NB4 (cell line): ENCODE measurements at regions not wholly inside any gene's neighbourhood (a gene's known extent, or its start where the extent isn't known, plus 50 kb on each side); places are given as distances from the start of the nearest gene placed in this dataset.

Experiments used
- DNase-seq: peaks from one replicate; pipeline ENCODE4 v3.0.0; 2010; ENCODE audit warnings: low read depth
- H3K4me3 ChIP-seq: one replicate; pipeline ENCODE4 v1.5.1; 2011; ENCODE audit warnings: mild to moderate bottlenecking, low read depth, low read length, moderate library complexity
- CTCF ChIP-seq: IDR thresholded peaks from one replicate; pipeline ENCODE4 v1.5.1; 2012; ENCODE audit warnings: low read depth, low read length
- MAX ChIP-seq: IDR thresholded peaks from 2 replicates; pipeline ENCODE4 v1.6.1; 2011; ENCODE audit warnings: low read depth, low read length
- MYC ChIP-seq: IDR thresholded peaks from 2 replicates; pipeline ENCODE4 v1.6.1; 2011; ENCODE audit warnings: low read depth, low read length
- POLR2A ChIP-seq: IDR thresholded peaks from 2 replicates; pipeline ENCODE4 v1.6.1; 2011; ENCODE audit warnings: mild to moderate bottlenecking; ENCODE audit not compliant: insufficient read length; ENCODE audit errors: extremely low read depth

- H3K4me3 ChIP-seq, result no peak overlapping the region
- no peak for TF ChIP-seq POLR2A
- TF ChIP-seq CTCF, result no peak
- TF ChIP-seq MYC, result no peak
- TF ChIP-seq MAX, result no peak
- DNase-seq, result no peak
These were observed 221.4 kb downstream of the SNX18 start for GRCh38 chr5:54738973-54739367.

GRCh38 chr5:54738118-54738972, 220.8 kb downstream of the SNX18 start:
- TF ChIP-seq CTCF, result no peak
- no peak for TF ChIP-seq MYC
- no peak for TF ChIP-seq MAX
- no peak for DNase-seq
- H3K4me3 ChIP-seq, result no peak overlapping the region

GRCh38 chr5:54736003-54736797, 218.6 kb downstream of the SNX18 start:
- DNase-seq, result no peak
- TF ChIP-seq POLR2A (no peak), MYC (no peak), MAX (no peak), CTCF (no peak)
- H3K4me3 ChIP-seq, result no peak overlapping the region

GRCh38 chr5:54733101-54733500, 215.5 kb downstream of the SNX18 start:
- no peak for DNase-seq
- H3K4me3 ChIP-seq, result no peak overlapping the region
- no peak for TF ChIP-seq POLR2A
- TF ChIP-seq MAX, result no peak
- no peak for TF ChIP-seq CTCF
- TF ChIP-seq MYC, result no peak

GRCh38 chr5:54732108-54732507, 214.5 kb downstream of the SNX18 start:
- no peak for TF ChIP-seq MAX
- no peak for TF ChIP-seq CTCF
- no peak for TF ChIP-seq POLR2A
- TF ChIP-seq MYC, result no peak
- DNase-seq, result no peak
- H3K4me3 ChIP-seq, result no peak overlapping the region
